ENCODE measurements at regions not wholly inside any gene's neighbourhood (a gene's known extent, or its start where the extent isn't known, plus 50 kb on each side); places are given as distances from the start of the nearest gene placed in this dataset.

- H3K9me3 Mint-ChIP-seq = no peaks in the 10 kb centered on the region
- ATAC-seq = no peak
- no peaks in the 10 kb centered on the region for H3K36me3 Mint-ChIP-seq
- H3K27ac Mint-ChIP-seq = no peak overlapping the region
- H3K4me1 Mint-ChIP-seq (ENCODE audit: low read depth in 2 of 2) = peaks cover 12 to 16% of the 10 kb centered on the region in 2 donors
- no peak for DNase-seq (ENCODE audit: low spot score)
- H3K4me3 Mint-ChIP-seq = no peak overlapping the region
- peaks cover 28 to 35% of the 10 kb centered on the region in 2 donors for H3K27me3 Mint-ChIP-seq
Measured at GRCh38 chr9:129256959-129257713, 79.1 kb upstream of the IER5L start.

DNA sequence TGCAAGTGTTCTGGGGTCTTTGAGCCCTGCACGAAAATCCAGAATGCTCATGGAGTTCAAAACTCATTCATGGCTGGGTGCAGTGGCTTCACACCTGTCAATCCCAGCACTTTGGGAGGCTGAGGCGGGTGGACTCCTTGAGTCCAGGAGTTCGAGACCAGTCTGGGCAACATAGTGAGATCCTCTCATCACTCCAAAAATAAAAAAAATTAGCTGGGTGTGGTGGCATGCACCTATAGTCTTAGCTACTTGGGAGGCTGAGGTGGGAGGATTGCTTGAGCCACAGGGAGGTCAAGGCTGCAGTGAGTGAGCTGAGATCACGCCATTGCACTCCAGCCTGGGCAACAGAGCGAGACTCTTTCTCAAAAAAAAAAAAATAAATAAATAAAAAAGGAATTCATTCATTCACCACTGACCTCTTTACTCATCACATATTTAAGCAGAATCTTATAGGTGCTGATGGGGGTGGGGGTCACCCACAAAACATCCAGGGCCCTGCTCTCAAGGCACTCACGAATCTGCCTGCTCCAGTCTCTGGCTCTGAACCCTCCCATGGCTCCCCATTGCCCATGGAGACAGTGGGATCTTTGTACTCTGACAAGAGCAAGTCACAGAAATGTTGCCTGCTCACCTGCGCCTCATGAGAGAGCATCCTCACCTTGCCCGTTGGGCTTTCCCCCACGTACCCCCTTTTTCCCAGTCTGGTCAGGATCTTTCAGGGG lies 76.7 kb upstream of the IER5L start:
- Mint-ChIP-seq H3K9me3 (no peaks in the 10 kb centered on the region), H3K4me3 (no peak overlapping the region), H3K36me3 (no peaks in the 10 kb centered on the region), H3K4me1 (ENCODE audit: low read depth in 2 of 2) (peaks cover 11 to 12% of the 10 kb centered on the region in 2 donors), H3K27me3 (peaks cover 21 to 25% of the 10 kb centered on the region in 2 donors), H3K27ac (no peak overlapping the region)
- ATAC-seq (no peak), DNase-seq (ENCODE audit: low spot score) (peak; percentile 6)

DNA sequence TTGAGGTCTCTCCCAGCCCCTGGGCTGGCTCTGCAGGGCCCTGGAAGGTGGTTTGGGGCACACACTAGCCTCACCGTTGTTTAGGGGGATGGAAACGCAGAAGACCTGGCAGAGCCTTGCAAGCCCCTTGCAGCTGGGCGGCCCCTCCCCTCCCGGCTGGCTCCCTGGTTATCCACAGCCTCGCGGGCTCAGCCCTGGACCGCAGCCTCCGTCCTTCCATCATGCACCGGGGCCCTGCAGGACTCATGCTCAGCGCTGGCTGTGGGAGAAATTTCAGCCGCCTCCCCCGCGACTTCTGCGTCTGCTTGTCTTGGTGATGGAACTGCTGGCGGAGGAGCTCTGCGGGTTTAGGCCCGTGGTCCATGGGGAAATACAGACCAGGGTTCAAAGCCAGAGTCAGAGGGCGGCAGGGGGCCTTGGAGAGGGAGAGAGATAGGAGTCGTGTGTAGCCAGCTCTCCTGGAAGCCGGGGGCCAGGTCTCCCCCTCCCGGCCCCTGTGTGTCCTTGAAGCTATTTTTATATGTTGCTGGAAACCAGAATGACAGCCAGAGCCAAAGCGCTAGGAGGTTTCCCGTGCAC lies 75.8 kb upstream of the IER5L start:
- ATAC-seq = no peak
- peak; percentile 51 for DNase-seq (ENCODE audit: low spot score)
- H3K36me3 Mint-ChIP-seq = no peaks in the 10 kb centered on the region
- no peaks in the 10 kb centered on the region for H3K9me3 Mint-ChIP-seq
- peaks cover 3 to 5% of the 10 kb centered on the region in 2 donors for H3K4me1 Mint-ChIP-seq (ENCODE audit: low read depth in 2 of 2)
- H3K27me3 Mint-ChIP-seq = peaks cover 18 to 22% of the 10 kb centered on the region in 2 donors
- H3K27ac Mint-ChIP-seq = no peak overlapping the region
- no peak overlapping the region for H3K4me3 Mint-ChIP-seq

GRCh38 chr9:129252937-129253802 lies 75.1 kb upstream of the IER5L start:
- Mint-ChIP-seq H3K4me3 (no peak overlapping the region), H3K36me3 (no peaks in the 10 kb centered on the region), H3K9me3 (no peaks in the 10 kb centered on the region), H3K27ac (no peak overlapping the region), H3K27me3 (peaks cover 19 to 22% of the 10 kb centered on the region in 2 donors), H3K4me1 (ENCODE audit: low read depth in 2 of 2) (peaks cover 0 to 3% of the 10 kb centered on the region in 2 donors)
- ATAC-seq (no peak), DNase-seq (ENCODE audit: low spot score) (no peak)

DNA sequence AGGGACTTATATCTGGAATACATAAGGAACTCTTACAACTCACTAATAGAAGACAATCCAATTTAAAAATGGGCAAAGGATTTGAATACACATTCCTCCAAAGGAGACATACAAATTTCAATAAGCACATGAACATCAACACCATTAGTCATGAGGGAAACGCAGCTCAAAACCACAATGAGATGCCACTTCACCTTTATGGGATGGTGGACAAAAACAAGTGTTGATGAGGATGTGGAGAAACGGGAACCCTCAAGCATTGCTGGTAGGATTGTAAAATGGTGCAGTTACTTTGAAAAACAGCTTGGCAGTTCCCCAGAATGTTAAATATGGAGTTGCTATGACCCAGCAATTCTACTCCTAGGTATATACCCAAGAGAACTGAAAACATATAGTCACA lies 72.7 kb upstream of the IER5L start:
- DNase-seq (ENCODE audit: low spot score) (no peak), ATAC-seq (no peak)
- Mint-ChIP-seq H3K9me3 (no peaks in the 10 kb centered on the region), H3K36me3 (no peaks in the 10 kb centered on the region), H3K27ac (no peak overlapping the region), H3K27me3 (peaks cover 13 to 16% of the 10 kb centered on the region in 2 donors), H3K4me3 (no peak overlapping the region), H3K4me1 (ENCODE audit: low read depth in 2 of 2) (no peaks in the 10 kb centered on the region)

DNA sequence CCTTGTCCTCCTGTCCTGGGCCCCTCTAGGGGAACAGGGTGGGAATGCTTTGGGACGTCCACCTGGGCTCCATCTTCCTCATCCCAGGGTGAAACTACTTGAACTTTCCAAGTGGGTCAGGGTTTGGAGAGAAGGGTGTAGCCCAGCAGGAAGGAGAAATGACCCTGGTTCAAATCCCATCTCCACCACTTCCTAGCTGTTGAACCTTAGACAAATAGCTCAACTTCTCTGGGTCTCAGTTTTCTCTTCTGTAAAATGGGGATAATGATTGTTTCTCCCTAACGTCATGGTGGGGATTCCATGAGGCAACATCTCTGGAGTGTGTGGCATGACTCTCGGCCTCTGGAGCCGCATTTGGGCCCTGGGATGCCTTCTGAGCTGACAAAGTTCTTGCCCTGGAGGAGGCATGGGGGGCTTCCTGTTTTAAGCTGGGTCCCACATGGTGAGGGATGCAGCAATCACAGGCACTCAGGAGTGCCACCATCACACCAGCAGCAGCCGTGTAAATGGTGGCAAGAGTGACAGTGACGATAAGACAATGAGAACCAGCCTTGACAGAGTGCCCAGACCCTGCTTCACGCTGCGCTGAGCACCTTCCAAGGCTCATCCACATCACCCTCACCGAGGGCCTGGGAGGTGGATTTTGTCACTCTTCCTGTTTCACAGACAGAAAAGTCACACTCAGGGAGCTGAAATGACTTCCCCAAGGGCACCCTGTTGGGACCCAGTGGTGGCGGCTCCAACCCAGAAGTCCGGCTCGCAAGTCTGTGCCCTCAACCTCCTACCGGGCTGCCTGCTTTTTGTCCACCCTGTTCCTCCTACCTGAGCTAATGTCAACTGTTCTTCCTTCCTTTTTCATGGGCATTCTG lies 69.5 kb upstream of the IER5L start:
- Mint-ChIP-seq H3K4me3 (no peak overlapping the region), H3K27me3 (peaks cover 12 to 16% of the 10 kb centered on the region in 2 donors), H3K4me1 (ENCODE audit: low read depth in 2 of 2) (peaks cover 0 to 1% of the 10 kb centered on the region in 2 donors), H3K27ac (no peak overlapping the region), H3K9me3 (no peaks in the 10 kb centered on the region), H3K36me3 (no peaks in the 10 kb centered on the region)
- DNase-seq (ENCODE audit: low spot score) (no peak), ATAC-seq (peak in 1 of 2 donors; percentile 27)

DNA sequence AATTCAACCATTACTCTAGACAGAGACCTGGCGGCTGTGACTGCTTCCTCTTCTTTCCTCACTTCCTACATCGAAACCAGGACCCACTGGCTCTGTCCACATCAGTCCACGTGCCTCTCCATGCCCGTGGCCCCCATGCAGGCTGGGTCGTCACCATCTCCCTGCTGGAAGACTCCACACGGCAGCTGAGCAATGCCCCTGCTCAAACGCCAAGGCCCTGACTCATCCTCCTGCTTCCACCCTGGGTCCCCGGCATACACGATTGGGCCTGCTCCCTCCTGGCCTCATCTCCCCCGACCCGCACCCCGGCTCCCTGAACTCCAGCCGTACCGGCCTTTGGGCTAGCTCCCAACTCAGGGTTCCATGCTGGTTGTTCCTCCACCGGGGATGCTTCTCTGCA lies 67.2 kb upstream of the IER5L start:
- no peaks in the 10 kb centered on the region for H3K9me3 Mint-ChIP-seq
- H3K36me3 Mint-ChIP-seq = no peaks in the 10 kb centered on the region
- ATAC-seq (no peak), DNase-seq (ENCODE audit: low spot score) (no peak)
- H3K27me3 Mint-ChIP-seq = peaks cover 8 to 9% of the 10 kb centered on the region in 2 donors
- peaks cover 0 to 5% of the 10 kb centered on the region in 2 donors for H3K4me1 Mint-ChIP-seq (ENCODE audit: low read depth in 2 of 2)
- H3K27ac Mint-ChIP-seq = no peak overlapping the region
- no peak overlapping the region for H3K4me3 Mint-ChIP-seq

DNA sequence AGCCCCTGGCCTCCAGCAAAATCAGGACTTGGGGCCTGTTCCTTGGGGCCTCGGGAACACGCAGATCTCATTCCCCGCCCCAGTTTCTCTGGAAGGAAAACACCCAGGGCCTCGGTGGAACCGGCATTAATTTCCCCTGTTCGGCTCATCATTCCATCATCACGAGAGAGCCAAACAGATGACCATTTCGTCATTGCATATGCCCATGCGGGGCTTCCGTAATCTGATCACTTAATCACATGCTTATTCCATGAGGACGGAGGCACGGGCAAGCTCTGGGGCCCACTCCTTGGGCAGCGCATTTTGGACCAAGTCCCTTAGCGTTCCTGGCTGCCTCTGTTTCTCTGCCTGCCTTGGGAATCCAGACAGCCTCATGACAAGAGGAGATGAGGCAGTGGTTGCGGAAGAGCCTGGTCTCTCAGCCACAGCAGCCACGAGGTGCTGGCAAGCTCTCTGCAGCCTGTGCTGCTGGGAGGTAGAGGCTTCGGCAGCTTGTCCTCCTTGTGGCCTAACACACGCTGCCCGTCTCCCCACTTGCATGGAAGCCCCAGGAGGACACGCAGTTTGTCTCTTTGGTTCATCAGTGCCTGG lies 65.0 kb upstream of the IER5L start:
- Mint-ChIP-seq H3K9me3 (no peaks in the 10 kb centered on the region), H3K36me3 (no peaks in the 10 kb centered on the region), H3K4me1 (ENCODE audit: low read depth in 2 of 2) (peaks cover 0 to 5% of the 10 kb centered on the region in 2 donors), H3K27me3 (no peaks in the 10 kb centered on the region), H3K27ac (no peak overlapping the region), H3K4me3 (no peak overlapping the region)
- DNase-seq (ENCODE audit: low spot score) = no peak
- no peak for ATAC-seq

DNA sequence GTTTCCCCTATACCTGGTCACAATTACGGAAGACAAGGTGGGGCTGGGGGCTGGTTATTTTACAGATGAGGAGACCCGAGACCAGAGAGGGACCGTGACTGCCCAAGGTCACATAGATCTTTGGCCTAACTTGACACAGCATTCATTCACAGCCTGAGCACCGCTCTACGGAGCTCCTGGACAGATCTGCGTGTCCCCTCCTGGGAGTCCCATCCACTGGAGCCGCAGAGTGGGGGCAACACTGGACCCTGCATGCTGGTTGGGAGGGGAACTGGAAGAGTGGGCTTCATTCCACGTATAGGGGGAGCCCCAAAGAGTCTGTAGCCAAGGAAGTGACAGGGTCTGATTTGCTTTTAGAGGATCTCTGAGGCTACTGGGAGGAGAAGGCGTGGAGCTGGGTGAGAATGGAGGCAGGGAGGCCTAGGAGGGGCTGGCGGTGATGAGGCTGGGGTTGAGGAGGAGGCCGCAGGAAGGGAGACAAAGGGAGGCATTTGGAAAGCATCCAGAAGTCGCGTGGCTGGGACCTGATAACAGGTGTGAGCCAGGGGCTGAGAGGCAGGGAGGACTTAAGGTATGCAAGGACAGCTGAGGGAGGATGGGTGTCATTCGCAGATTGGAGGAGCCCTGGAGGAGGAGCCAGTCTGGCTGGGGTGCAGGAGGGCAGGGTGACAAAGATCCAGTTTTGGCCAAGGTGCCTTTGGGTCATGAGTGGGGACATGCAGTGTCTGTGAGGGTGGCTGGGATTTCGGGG lies 64.3 kb upstream of the IER5L start:
- ATAC-seq = no peak
- no peak overlapping the region for H3K27ac Mint-ChIP-seq
- no peak for DNase-seq (ENCODE audit: low spot score)
- no peaks in the 10 kb centered on the region for H3K36me3 Mint-ChIP-seq
- peaks cover 0 to 5% of the 10 kb centered on the region in 2 donors for H3K4me1 Mint-ChIP-seq (ENCODE audit: low read depth in 2 of 2)
- H3K27me3 Mint-ChIP-seq = no peaks in the 10 kb centered on the region
- no peaks in the 10 kb centered on the region for H3K9me3 Mint-ChIP-seq
- H3K4me3 Mint-ChIP-seq = no peak overlapping the region

GRCh38 chr9:129241725-129242124 lies 63.7 kb upstream of the IER5L start:
- H3K9me3 Mint-ChIP-seq = no peaks in the 10 kb centered on the region
- peaks cover 0 to 8% of the 10 kb centered on the region in 2 donors for H3K4me1 Mint-ChIP-seq (ENCODE audit: low read depth in 2 of 2)
- H3K36me3 Mint-ChIP-seq = no peaks in the 10 kb centered on the region
- H3K27ac Mint-ChIP-seq = no peak overlapping the region
- no peak overlapping the region for H3K4me3 Mint-ChIP-seq
- DNase-seq (ENCODE audit: low spot score) (no peak), ATAC-seq (peak; percentile 15 to 28)
- no peaks in the 10 kb centered on the region for H3K27me3 Mint-ChIP-seq

GRCh38 chr9:129240581-129241211 lies 62.6 kb upstream of the IER5L start:
- Mint-ChIP-seq H3K27ac (no peak overlapping the region), H3K4me1 (ENCODE audit: low read depth in 2 of 2) (peaks cover 4 to 13% of the 10 kb centered on the region in 2 donors)
- ATAC-seq = no peak

More at GRCh38 chr9:129240581-129241211, 62.6 kb upstream of the IER5L start:
- H3K9me3 Mint-ChIP-seq = no peaks in the 10 kb centered on the region
- DNase-seq (ENCODE audit: low spot score) = no peak
- no peaks in the 10 kb centered on the region for H3K27me3 Mint-ChIP-seq
- H3K36me3 Mint-ChIP-seq = no peaks in the 10 kb centered on the region
- no peak overlapping the region for H3K4me3 Mint-ChIP-seq

Data from natural killer cell treated with Interleukin-12 subunit alpha and Interleukin-12 subunit beta and Interleukin-15 and Interleukin-18, amount 100 ng/mL, for 72 hours (primary cell).